BJ (cell line): ENCODE measurements at regions not wholly inside any gene's neighbourhood (a gene's known extent, or its start where the extent isn't known, plus 50 kb on each side); places are given as distances from the start of the nearest gene placed in this dataset.

Source experiments
- CTCF ChIA-PET: fragments of 350-600 bp; formaldehyde crosslinking; extraction: SDS; loops from one replicate; lab custom pipeline; 2021; ENCODE audit warnings: antibody characterized with exemption, inconsistent platforms; lab: Yijun Ruan, JAX
- POLR2A ChIA-PET: fragments of 300-600 bp; sonication (Branson Sonifier 250); formaldehyde crosslinking; extraction: SDS; loops from one replicate; lab custom pipeline; 2021; ENCODE audit warnings: antibody characterized with exemption; lab: Charles Lee
- DNase-seq: peaks from one replicate; pipeline ENCODE4 v3.0.0-alpha.2; 2011; ENCODE audit warnings: low read depth
- H3K27me3 ChIP-seq: 2 replicates; pipeline ENCODE4 v1.6.0; 2011; ENCODE audit warnings: low read length; ENCODE audit not compliant: control insufficient read depth, insufficient read depth
- H3K36me3 ChIP-seq: 2 replicates; pipeline ENCODE4 v1.5.1; 2011; ENCODE audit warnings: low read length; ENCODE audit not compliant: control insufficient read depth, insufficient read depth
- H3K4me3 ChIP-seq: 2 replicates; pipeline ENCODE4 v1.5.1; 2011; ENCODE audit warnings: low read depth, mild to moderate bottlenecking, control low read depth, low read length
- CTCF ChIP-seq: IDR thresholded peaks from 2 replicates; pipeline ENCODE4 v1.5.1; 2011; ENCODE audit warnings: low read depth, mild to moderate bottlenecking, control low read depth, inconsistent platforms, low read length, moderate library complexity; ENCODE audit not compliant: insufficient read depth

DNA sequence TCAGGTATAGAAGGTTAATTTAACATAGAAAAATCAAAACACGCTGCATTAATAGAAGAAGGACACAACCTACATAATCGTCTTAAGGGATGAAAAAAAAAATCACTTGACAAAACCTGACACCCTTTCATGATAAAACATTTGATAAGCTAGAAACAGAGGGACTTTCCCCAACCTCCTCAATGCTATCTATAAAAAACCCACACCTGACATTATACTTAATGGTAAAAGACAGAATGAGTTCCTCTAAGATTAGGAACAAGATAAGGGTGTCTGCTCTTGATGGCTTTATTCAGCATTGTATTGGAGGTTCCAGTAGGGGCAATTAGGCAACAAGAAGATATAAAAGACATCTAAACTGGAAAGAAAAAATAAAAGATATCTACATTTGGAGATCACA, 69.9 kb upstream of the KBTBD8 start:
- POLR2A ChIA-PET: no interaction called here

DNA sequence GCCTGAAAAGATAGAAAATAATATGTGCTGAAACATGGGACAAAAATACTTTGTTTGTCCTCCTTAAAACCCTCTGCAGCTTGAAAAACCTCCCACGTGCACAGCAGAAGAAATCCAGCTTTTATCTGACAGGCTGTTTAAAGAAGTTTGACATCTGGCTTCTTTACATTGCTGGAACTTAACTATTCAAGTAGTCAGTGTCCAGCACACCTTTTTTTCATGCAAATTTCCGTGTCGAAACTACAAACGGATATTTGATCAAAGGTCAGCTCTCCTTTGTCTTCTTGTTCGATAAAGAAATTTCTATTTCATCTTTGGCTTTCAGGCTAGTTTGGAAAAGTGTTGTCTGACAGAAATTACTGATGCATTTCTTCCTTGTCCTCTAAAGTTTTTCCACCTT, 66.8 kb upstream of the KBTBD8 start:
- TF ChIP-seq CTCF: no peak
- CTCF ChIA-PET: interaction anchor here (1.6 kb wide), 1 partner anchor 1945 kb away, joined by 3 read pairs; no protein-coding TSS in a partner anchor
- no peak overlapping the region for H3K4me3 ChIP-seq

More for the DNA sequence above, 69.9 kb upstream of the KBTBD8 start:
- CTCF ChIA-PET: interaction anchor here (0.7 to 3.0 kb wide), 2 partner anchors 10 to 21 kb away, joined by 3 to 11 read pairs; no protein-coding TSS in a partner anchor
- Histone ChIP-seq H3K4me3 (no peak overlapping the region), H3K36me3 (no peaks in the 10 kb centered on the region), H3K27me3 (no peaks in the 10 kb centered on the region)
- no peak for DNase-seq
- TF ChIP-seq CTCF: no peak

GRCh38 chr3:66931699-66932098, 66.4 kb upstream of the KBTBD8 start:
- H3K27me3 ChIP-seq: no peaks in the 10 kb centered on the region; the same call in 1 of the 2 replicates
- ChIA-PET CTCF (interaction anchor here (1.6 kb wide), 1 partner anchor 1944 kb away, joined by 3 read pairs; no protein-coding TSS in a partner anchor), POLR2A (no interaction called here)
- no peak for DNase-seq
- no peak for TF ChIP-seq CTCF
- no peak overlapping the region for H3K4me3 ChIP-seq
- no peaks in the 10 kb centered on the region for H3K36me3 ChIP-seq

More for the DNA sequence above, 66.8 kb upstream of the KBTBD8 start:
- no peaks in the 10 kb centered on the region; the same call in 1 of the 2 replicates for H3K27me3 ChIP-seq
- no peaks in the 10 kb centered on the region for H3K36me3 ChIP-seq
- no peak for DNase-seq
- POLR2A ChIA-PET: no interaction called here

GRCh38 chr3:66933233-66933632, 64.9 kb upstream of the KBTBD8 start:
- no peak overlapping the region for H3K4me3 ChIP-seq
- POLR2A ChIA-PET: no interaction called here
- no peaks in the 10 kb centered on the region; the same call in 1 of the 2 replicates for H3K27me3 ChIP-seq
- CTCF ChIA-PET: no interaction called here
- H3K36me3 ChIP-seq: no peaks in the 10 kb centered on the region
- TF ChIP-seq CTCF: no peak
- DNase-seq: no peak

DNA sequence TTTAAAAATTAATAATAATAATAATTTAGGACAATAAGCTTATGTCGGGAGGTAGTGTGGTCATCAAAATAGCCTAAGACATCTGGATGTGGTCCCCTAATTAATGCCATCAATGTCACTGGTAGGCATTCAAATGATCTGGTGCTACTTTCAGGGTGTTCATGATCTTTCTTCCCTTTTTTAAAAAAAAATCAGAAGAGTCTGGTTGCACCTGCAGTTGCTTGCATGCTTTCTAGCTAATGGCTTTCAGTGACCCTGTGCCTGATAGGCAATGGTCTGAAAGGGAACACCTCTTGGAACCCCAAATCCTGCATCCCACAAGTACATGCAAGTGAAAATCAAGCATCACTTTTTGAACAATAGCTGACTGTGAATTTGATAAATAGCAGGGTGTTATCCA, 64.1 kb upstream of the KBTBD8 start:
- no peaks in the 10 kb centered on the region; the same call in 1 of the 2 replicates for H3K27me3 ChIP-seq
- TF ChIP-seq CTCF: no peak
- no peak overlapping the region for H3K4me3 ChIP-seq
- no peak for DNase-seq
- no peaks in the 10 kb centered on the region for H3K36me3 ChIP-seq
- ChIA-PET POLR2A (no interaction called here), CTCF (interaction anchor here (0.9 kb wide), 1 partner anchor 1959 kb away, joined by 3 read pairs; no protein-coding TSS in a partner anchor)
